Endothelial cell of umbilical vein (primary cell): ENCODE measurements at regions not wholly inside any gene's neighbourhood (a gene's known extent, or its start where the extent isn't known, plus 50 kb on each side); places are given as distances from the start of the nearest gene placed in this dataset.

Experiments used
- CTCF ChIP-seq, 2 donors: IDR thresholded peaks; 1 replicate in 1 of 2; 2 replicates in 1 of 2; pipeline ENCODE4 v1.5.1; 2011; ENCODE audit warnings: low read length in 2 of 2, mild to moderate bottlenecking in 2 of 2, moderate library complexity in 2 of 2, control low read depth in 1 of 2, inconsistent platforms in 1 of 2, low read depth in 1 of 2; ENCODE audit not compliant: insufficient read depth in 1 of 2; ENCODE audit errors: extremely low read depth in 1 of 2
- FOS ChIP-seq: IDR thresholded peaks from 2 replicates; pipeline ENCODE4 v1.6.1; 2011; ENCODE audit warnings: mild to moderate bottlenecking, low read length, moderate library complexity, borderline replicate concordance; ENCODE audit not compliant: insufficient read depth

GRCh38 chr9:12958708-12959107 is 183.9 kb downstream of the LURAP1L start:
- no peak for TF ChIP-seq CTCF (IDR thresholded peaks at IDR 0.05; ENCODE audit: extremely low read depth in 1 of 2, insufficient read depth in 1 of 2, low read depth in 1 of 2, low read length in 2 of 2)
- no peak for TF ChIP-seq FOS
